Stimulated activated CD8-positive, alpha-beta memory T cell treated with anti-CD3 and anti-CD28 coated beads, Interleukin-2, amount 100 ng/mL, for 1 hour (primary cell): ENCODE measurements at regions not wholly inside any gene's neighbourhood (a gene's known extent, or its start where the extent isn't known, plus 50 kb on each side); places are given as distances from the start of the nearest gene placed in this dataset.
"Not testable (repeated sequence)": the region's sequence is repeated elsewhere in the genome, so short reads cannot be mapped to it uniquely, and the experiment has no call there.

ENCODE experiments used
- DNase-seq, 2 donors: peaks; one replicate each; pipeline ENCODE4 v3.0.0-alpha.2; 2020; ENCODE audit warnings: low read depth in 2 of 2

DNA sequence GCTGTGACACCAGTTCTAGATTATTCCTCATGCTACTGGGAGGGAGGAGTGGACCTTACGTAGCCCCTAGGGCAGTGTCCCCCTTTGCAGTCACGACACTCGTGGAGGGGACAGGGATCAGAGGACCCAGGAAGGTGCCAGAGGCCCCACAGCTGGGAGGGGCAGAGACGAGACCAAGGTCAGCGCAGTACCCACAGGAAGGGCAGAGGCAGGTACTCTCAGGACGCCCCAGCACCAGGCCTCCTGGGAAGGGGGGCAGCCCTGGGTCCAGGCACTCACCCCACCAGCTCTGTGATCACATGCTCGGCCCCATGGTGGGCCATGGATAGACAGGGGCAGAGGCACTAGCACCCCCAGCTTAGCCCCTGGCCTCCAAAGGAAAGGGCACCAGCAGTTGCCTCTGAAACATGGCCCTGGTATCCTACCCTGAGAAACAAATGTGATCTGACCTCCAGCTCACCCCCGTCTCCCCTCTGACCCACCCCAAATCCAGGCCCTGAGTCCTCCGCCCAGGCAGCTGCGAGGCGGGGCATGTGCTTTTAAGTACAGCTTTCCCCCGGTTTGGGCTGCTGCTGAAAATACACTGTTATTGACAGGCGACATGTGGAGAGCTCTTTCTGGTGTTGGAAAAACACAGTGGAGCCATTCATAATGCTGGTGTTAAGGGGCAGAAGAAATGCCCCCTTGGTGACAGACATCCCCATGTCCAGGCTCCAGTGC lies 361.9 kb downstream of the C16orf95 start:
- DNase-seq: no peak

DNA sequence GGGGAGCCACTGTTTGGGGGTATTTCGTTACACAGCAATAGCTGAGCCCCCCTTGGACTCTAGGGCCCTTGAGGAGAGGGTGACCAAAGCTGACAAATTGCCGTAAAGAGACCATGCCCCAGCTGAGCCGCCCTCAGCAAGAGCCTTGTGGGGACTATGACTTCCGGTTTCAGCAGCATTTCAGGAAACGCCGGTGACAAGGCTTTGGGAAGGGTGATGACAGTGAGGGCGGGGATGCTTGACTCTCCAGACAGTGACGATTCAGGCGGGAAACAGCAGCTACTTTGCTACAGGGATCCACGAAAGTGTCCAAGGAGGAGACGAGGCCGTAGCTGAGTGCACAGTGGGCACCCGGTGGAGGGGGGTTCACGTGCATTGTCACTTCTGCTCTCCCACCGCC lies 360.8 kb downstream of the C16orf95 start:
- no peak for DNase-seq

- not testable (repeated sequence) for DNase-seq
Measured at GRCh38 chr16:86957662-86958198, 359.5 kb downstream of the C16orf95 start.

GRCh38 chr16:86958423-86958822 lies 358.8 kb downstream of the C16orf95 start:
- no peak for DNase-seq

- DNase-seq: no peak
Measured at GRCh38 chr16:86959091-86959651, 358.0 kb downstream of the C16orf95 start.

DNA sequence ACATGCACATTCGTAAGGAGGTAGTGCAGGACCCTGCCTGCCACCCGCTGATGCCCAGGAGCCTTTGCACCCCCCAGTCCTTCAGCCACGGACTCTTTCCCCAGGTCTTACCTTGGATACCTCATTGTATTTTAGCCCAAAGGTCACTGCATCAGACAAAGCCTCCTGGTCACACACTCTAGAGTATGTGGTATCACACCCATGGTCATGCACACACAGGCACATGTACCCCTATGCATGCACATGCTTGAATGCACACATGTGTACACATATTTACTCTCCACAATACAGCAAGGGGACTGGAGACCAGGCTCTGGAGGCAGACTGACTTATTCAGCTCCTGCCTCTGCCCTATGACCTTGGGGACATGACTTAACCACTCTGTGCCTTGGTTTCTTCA lies 357.5 kb downstream of the C16orf95 start:
- no peak for DNase-seq

DNA sequence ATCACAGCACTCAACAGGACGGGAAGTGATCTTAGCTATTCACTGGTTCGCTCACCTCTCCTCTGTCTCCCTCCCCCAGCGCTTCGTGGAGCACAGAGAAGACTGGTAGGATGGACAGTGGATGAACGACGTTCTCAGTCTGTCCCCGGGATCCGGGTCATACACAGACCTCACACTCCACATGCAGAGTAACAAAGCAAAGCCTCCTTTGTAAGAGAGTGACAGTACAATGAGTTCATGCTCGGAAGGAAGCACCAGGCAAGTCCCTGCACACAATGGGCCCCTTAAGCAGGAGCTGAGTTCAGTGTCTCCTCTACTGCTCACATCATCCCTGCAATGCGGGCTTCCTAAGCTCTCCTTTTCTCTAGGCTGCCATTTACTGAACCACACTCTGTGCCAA lies 356.9 kb downstream of the C16orf95 start:
- DNase-seq: no peak

DNA sequence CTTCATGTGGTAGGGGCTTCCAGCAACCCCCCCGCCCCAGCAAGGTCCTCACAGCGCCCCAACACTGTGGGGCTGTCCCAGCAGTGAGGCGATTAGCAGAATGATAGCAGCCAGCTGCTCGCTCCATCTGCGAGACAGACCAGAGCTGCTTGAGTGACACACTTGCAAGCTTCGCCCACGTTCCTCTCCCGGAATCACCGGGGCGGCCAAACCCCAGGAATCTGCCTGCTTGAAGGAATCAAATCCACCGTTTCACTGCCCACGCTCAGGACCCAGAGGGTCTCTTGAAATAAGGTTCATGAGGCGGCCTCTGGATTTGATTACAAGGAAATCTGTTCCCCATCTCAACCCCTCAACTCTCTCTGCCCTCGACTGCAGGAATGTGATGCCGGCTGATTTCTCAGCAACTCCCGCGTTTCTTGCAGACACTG lies 356.0 kb downstream of the C16orf95 start:
- no peak for DNase-seq

DNA sequence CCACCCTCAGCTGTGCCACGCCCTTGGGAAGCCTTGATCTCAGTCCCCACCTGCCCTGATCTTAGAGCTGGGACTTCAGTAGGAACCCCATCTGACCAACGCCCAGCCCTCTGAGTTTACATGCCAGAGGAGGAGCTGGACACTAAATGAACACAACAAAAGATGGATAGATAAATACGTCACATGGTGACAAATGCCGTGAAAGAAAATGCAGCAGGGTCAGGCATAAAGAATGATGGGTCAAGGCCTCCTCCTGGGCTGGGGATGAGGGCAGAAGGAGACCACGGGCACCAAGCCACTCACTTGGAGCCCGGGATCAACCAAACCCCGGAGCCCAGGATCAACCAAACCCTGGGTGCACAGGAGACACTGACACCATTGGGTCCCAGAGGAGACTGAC lies 354.9 kb downstream of the C16orf95 start:
- DNase-seq: no peak

GRCh38 chr16:86962913-86963312 lies 354.3 kb downstream of the C16orf95 start:
- DNase-seq: no peak

- DNase-seq: no peak
Measured at GRCh38 chr16:86963600-86964575, 353.3 kb downstream of the C16orf95 start.

DNA sequence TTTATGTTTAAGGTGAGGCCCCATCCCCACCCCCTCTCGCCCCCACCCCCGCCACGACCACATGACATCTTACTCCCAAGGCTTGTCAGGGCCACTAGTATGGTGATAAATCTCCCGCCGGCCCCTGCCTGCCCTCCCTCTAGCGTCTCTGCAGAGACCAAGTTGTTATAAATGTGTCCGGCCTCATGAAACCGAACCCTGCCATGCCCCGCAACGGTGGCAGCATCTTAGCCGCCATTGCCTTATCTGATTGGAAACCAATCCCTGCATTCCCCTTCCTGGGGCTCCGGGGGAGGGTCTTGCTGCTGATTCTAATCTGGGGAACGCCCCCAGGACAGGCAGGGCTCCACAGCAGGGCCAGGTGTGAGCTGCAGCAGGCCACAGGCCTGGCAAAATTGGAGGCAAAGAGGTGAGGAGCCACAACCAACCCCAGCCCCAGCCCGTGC lies 352.4 kb downstream of the C16orf95 start:
- DNase-seq: no peak

GRCh38 chr16:86965331-86965730 lies 351.9 kb downstream of the C16orf95 start:
- no peak for DNase-seq

DNA sequence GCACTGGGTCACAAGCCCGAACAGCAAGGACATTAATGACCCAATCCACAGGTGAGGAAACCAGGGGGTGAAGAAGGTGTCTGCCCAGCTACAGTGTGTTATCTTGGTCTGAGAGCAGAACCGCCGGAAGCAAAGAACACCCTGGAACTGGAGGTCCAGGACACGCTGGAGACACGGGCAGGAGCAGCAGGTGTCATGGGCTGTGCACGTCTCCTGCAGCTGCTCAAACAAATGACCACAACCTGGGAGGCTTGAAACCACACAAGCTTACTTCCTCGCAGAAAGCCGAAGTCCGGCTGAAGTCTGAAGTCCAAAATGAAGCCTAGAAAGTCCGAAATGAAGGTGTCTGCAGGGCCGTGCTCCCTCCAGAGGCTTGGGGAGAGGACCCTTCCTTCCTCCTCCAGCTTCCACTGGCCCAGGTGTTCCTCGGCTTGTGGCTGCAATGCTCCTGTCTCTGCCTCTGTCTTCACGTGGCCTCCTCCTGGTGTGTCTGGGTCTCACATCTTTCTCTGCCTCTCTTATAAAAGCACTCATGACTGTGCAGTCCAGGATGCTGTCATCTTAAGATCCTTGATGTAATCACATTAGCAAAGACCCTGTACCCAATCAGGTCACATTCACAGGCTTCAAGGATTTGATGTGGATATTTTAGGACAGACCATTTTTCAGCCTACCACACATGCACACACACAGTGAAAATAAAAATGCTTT lies 351.2 kb downstream of the C16orf95 start:
- DNase-seq: no peak

- no peak for DNase-seq
Measured at GRCh38 chr16:86966777-86967176, 350.4 kb downstream of the C16orf95 start.

- no peak for DNase-seq
Measured at GRCh38 chr16:86968866-86969265, 348.3 kb downstream of the C16orf95 start.

DNA sequence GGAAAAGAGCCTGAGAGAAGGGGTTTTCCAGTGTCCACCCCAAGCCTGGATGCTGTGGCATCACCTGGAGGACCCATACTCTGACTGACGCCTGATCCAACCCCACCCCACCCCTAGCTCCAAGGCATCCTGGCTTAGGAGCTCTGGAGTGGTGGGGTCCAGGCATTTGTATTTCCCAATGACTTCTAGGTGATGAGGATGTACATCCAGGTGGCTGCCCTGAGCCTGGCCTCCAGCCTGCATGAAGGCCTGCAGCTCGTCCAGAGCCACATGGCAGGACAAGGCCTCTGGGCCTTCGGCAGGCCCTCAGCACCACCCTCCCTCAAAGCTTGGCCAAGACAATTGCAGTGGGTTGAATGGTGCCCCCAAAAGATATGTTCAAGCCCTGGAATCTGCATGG lies 347.5 kb downstream of the C16orf95 start:
- no peak for DNase-seq

GRCh38 chr16:86970279-86970678 lies 346.9 kb downstream of the C16orf95 start:
- no peak for DNase-seq

- DNase-seq: no peak
Measured at GRCh38 chr16:86970726-86971125, 346.5 kb downstream of the C16orf95 start.

DNA sequence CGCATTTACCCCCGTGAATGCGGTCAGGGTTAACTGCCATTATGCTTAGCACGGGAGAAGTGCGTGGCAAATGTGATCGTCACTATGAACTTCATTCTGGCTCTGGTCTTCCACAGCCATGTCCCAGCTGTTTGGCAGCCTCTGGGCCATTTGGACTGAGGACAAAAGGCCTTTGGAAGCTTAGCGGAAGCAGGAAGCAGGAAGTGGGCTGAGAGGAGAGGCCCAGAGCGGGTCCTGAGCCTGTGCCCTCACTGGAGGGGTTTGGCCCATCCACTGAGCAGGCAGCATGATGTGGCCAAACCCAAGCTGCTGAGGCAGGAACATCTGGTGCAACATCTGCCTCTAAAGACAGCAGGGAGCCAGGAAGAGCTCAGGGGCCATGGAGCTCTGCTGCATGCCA lies 345.9 kb downstream of the C16orf95 start:
- DNase-seq: no peak

DNA sequence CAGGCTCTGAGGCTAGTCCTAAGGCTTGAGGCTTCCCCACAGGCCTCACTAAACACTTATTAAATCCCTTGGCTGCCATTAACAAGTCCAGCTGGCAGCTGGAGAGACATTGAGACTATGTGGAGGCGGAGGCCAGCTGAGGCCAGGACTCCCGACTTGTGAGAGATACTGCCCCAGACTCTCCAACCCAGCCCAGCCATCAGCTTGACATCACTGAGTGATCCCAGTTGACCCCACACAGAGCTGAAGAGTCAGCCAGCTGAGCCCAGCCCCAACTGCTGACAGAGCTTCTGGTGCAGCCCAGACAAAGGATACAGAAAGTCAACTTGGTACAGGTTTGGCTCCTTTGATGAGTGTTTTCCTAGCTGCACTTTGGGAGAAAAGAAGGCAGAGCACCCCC lies 343.1 kb downstream of the C16orf95 start:
- no peak for DNase-seq

DNA sequence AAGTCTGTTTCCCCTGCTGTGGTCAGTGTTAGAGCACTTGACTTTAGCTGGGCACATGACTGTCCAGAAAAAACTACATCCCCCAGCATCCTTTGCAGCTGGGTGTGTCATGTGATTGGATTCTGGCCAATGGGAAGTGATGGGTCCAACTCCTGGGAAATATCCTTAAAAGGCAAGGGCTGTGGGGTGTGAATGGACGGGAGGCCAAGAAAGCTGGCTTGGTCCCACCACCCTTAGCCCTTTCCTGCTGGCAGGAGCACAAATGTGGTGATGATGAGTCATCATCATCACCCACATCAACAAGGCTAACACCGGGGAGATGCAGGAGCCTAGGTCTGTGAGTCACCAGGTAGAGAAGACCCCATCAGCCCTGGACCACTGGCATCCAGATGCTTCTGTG lies 341.7 kb downstream of the C16orf95 start:
- DNase-seq: no peak
